Neural cell (in vitro differentiated cells): ENCODE measurements at regions not wholly inside any gene's neighbourhood (a gene's known extent, or its start where the extent isn't known, plus 50 kb on each side); places are given as distances from the start of the nearest gene placed in this dataset.

Experiments used
- H2AFZ ChIP-seq: fragments of 200-600, 300-800 bp; sonication (generic), shearing (Covaris generic); 2 replicates; pipeline ENCODE4 v1.6.0; 2014; ENCODE audit warnings: low read depth, mild to moderate bottlenecking, antibody characterized with exemption, low read length, moderate library complexity
- H3F3A ChIP-seq: fragments of 200-600 bp; shearing (Covaris generic); 2 replicates; pipeline ENCODE4 v1.6.1; 2016; ENCODE audit warnings: mild to moderate bottlenecking, moderate library complexity, mixed read lengths, antibody characterized with exemption, low read length; ENCODE audit not compliant: insufficient read depth, poor library complexity, severe bottlenecking
- H3K27ac ChIP-seq: fragments of 200-600, 300-800 bp; sonication (generic), shearing (Covaris generic); 2 replicates; pipeline ENCODE4 v1.5.1; 2014; ENCODE audit warnings: mild to moderate bottlenecking, low read length, moderate library complexity
- H3K27me3 ChIP-seq: fragments of 300-800, 200-600 bp; sonication (generic), shearing (Covaris generic); 2 replicates; pipeline ENCODE4 v1.6.0; 2014; ENCODE audit warnings: mild to moderate bottlenecking, low read depth, low read length, moderate library complexity; ENCODE audit not compliant: insufficient read depth
- H3K36me3 ChIP-seq: fragments of 300-800, 200-600 bp; sonication (generic), shearing (Covaris generic); 2 replicates; pipeline ENCODE4 v1.5.1; 2014; ENCODE audit warnings: mild to moderate bottlenecking, antibody characterized with exemption, low read length, moderate library complexity; ENCODE audit not compliant: insufficient read depth
- H3K4me2 ChIP-seq: fragments of 300-800, 200-600 bp; sonication (generic), shearing (Covaris generic); 2 replicates; pipeline ENCODE4 v1.6.0; 2014; ENCODE audit warnings: mild to moderate bottlenecking, low read length
- H3K4me3 ChIP-seq: fragments of 300-800, 200-600 bp; sonication (generic), shearing (Covaris generic); 2 replicates; pipeline ENCODE4 v1.5.1; 2014; ENCODE audit warnings: mild to moderate bottlenecking, low read length, moderate library complexity
- H3K79me2 ChIP-seq: fragments of 200-600 bp; shearing (Covaris generic); replicated peaks from 2 replicates; pipeline ENCODE4 v1.6.0; 2014; ENCODE audit warnings: mild to moderate bottlenecking, low read length, moderate library complexity; ENCODE audit not compliant: insufficient read depth
- H3K9ac ChIP-seq: fragments of 300-800, 200-600 bp; sonication (generic), shearing (Covaris generic); 2 replicates; pipeline ENCODE4 v1.6.1; 2016; ENCODE audit warnings: mild to moderate bottlenecking, low read length, mixed read lengths
- H3K9me2 ChIP-seq: fragments of 200-600 bp; shearing (Covaris generic); 2 replicates; pipeline ENCODE4 v1.6.1; 2016; ENCODE audit warnings: mild to moderate bottlenecking, low read length, mixed read lengths; ENCODE audit not compliant: insufficient read depth
- H3K9me3 ChIP-seq: fragments of 200-600, 300-800 bp; sonication (generic), shearing (Covaris generic); 2 replicates; pipeline ENCODE4 v1.6.1; 2016; ENCODE audit warnings: mild to moderate bottlenecking, mixed run types, low read length, moderate library complexity, mixed read lengths
- H4K20me1 ChIP-seq: fragments of 200-600 bp; shearing (Covaris generic); 2 replicates; pipeline ENCODE4 v1.6.1; 2016; ENCODE audit warnings: mild to moderate bottlenecking, mixed run types; ENCODE audit not compliant: insufficient read depth
- CTCF ChIP-seq: fragments of 450-650 bp; IDR thresholded peaks from 2 replicates; pipeline ENCODE4 v1.5.1; 2014; ENCODE audit warnings: antibody characterized with exemption, mild to moderate bottlenecking, moderate library complexity; ENCODE audit not compliant: poor library complexity, severe bottlenecking
- EP300 ChIP-seq: fragments of 450-650 bp; conservative IDR thresholded peaks from 2 replicates; pipeline ENCODE4 v1.6.1; 2014; ENCODE audit warnings: antibody characterized with exemption, mild to moderate bottlenecking, moderate library complexity; ENCODE audit not compliant: poor library complexity, severe bottlenecking
- EZH2 ChIP-seq: fragments of 200-600, 300-800 bp; shearing (Covaris generic), sonication (generic); IDR thresholded peaks from 2 replicates; pipeline ENCODE4 v1.6.1; 2014; ENCODE audit warnings: antibody characterized with exemption, low read length, borderline replicate concordance, mild to moderate bottlenecking; ENCODE audit not compliant: insufficient read depth, poor library complexity, severe bottlenecking
- MXI1 ChIP-seq: fragments of 450-650 bp; conservative IDR thresholded peaks from 2 replicates; pipeline ENCODE4 v1.6.1; 2014; ENCODE audit warnings: antibody characterized with exemption, mild to moderate bottlenecking; ENCODE audit not compliant: poor library complexity, severe bottlenecking
- POLR2AphosphoS5 ChIP-seq: IDR thresholded peaks from 2 replicates; pipeline ENCODE4 v1.6.1; 2012
- RAD21 ChIP-seq: fragments of 450-650 bp; conservative IDR thresholded peaks from 2 replicates; pipeline ENCODE4 v1.6.1; 2014; ENCODE audit warnings: antibody characterized with exemption, mild to moderate bottlenecking, moderate library complexity
- REST ChIP-seq: IDR thresholded peaks from 2 replicates; pipeline ENCODE4 v1.6.1; 2012; ENCODE audit warnings: borderline replicate concordance
- SMC3 ChIP-seq: fragments of 450-650 bp; conservative IDR thresholded peaks from 2 replicates; pipeline ENCODE4 v1.6.1; 2014; ENCODE audit warnings: antibody characterized with exemption, mild to moderate bottlenecking, moderate library complexity; ENCODE audit not compliant: poor library complexity
- TAF1 ChIP-seq: IDR thresholded peaks from 2 replicates; pipeline ENCODE4 v1.6.1; 2012; ENCODE audit warnings: low read depth

- Histone ChIP-seq H3K9me3 (no peaks in the 10 kb centered on the region), H3K9ac (no peak overlapping the region), H3F3A (no peaks in the 10 kb centered on the region), H4K20me1 (no peaks in the 10 kb centered on the region), H3K27ac (no peak overlapping the region), H3K36me3 (no peaks in the 10 kb centered on the region), H3K79me2 (no peaks in the 10 kb centered on the region), H3K4me3 (no peak overlapping the region), H3K27me3 (no peaks in the 10 kb centered on the region), H2AFZ (no peak overlapping the region), H3K9me2 (no peaks in the 10 kb centered on the region), H3K4me2 (no peak overlapping the region)
- TF ChIP-seq MXI1 = no peak
- no peak for TF ChIP-seq EZH2
- TF ChIP-seq SMC3 = no peak
- no peak for TF ChIP-seq RAD21
- TF ChIP-seq CTCF = no peak
- no peak for TF ChIP-seq TAF1
- TF ChIP-seq POLR2AphosphoS5 = no peak
- TF ChIP-seq REST = no peak
Observed at GRCh38 chr22:26906464-26906863, 249.1 kb downstream of the MIAT start.

GRCh38 chr22:26907366-26907765 lies 250.0 kb downstream of the MIAT start:
- Histone ChIP-seq H3K9ac (no peak overlapping the region), H3K36me3 (no peaks in the 10 kb centered on the region), H3K27ac (no peak overlapping the region), H2AFZ (no peak overlapping the region), H4K20me1 (no peaks in the 10 kb centered on the region), H3F3A (no peaks in the 10 kb centered on the region), H3K4me2 (no peak overlapping the region), H3K27me3 (no peaks in the 10 kb centered on the region), H3K79me2 (no peaks in the 10 kb centered on the region), H3K4me3 (no peak overlapping the region), H3K9me2 (no peaks in the 10 kb centered on the region), H3K9me3 (no peaks in the 10 kb centered on the region)
- TF ChIP-seq SMC3 = no peak
- TF ChIP-seq POLR2AphosphoS5 = no peak
- no peak for TF ChIP-seq RAD21
- no peak for TF ChIP-seq REST
- no peak for TF ChIP-seq EP300
- TF ChIP-seq MXI1 = no peak
- TF ChIP-seq TAF1 = no peak
- no peak for TF ChIP-seq CTCF
- TF ChIP-seq EZH2 = no peak
